ENCODE measurements at regions not wholly inside any gene's neighbourhood (a gene's known extent, or its start where the extent isn't known, plus 50 kb on each side); places are given as distances from the start of the nearest gene placed in this dataset.
"Not testable (repeated sequence)": the region's sequence is repeated elsewhere in the genome, so short reads cannot be mapped to it uniquely, and the experiment has no call there.

GRCh38 chr10:120761951-120762350 is 89.2 kb upstream of the WDR11 start:
- DNase-seq, result no peak

DNA sequence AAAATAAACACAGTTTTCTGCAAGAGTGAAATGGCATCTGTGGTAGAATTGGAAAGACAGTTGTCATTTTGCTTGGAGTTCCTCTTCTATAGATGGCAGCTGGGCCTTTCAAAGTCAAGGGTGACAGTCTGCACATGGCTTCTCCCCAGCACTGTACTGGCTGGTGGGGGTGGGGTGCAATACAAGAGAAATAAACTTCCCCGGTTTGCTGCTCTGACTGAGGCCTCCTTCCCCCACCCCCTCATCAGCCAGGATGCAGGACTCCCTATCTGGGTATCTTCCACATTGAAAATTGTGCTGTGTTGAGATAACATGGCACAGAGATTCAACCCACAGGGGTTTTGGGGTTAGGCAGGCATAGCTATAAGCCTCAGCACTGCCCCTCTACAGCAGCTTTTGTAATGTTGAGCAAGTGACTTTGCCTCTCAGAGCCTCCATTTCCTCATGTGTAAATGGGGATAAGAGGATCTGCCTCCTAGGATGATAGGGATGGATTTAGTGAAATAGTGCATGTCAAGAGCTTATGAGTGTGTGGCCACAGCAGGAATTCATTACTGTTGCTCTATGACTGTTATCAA is 85.8 kb upstream of the WDR11 start:
- no peak for DNase-seq

DNA sequence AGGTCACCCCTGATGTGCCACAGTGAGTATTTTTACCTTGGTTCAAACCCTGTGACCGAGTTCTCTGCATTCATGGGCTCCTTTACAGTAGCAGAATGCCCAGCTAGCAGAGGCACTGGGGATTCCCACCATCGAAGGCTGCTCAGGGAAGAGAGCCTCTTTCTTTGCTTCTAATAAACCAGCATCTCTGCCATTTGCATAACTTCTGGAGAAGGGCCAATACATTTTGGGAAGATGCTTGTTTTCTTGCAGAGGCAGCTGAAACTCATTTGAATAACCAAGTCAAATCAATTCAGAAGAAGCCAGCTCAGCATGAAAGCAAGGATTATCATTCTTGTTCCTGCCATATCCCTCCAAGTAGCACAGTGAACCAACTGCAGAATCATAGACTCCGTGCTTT is 82.9 kb upstream of the WDR11 start:
- DNase-seq, result no peak

DNA sequence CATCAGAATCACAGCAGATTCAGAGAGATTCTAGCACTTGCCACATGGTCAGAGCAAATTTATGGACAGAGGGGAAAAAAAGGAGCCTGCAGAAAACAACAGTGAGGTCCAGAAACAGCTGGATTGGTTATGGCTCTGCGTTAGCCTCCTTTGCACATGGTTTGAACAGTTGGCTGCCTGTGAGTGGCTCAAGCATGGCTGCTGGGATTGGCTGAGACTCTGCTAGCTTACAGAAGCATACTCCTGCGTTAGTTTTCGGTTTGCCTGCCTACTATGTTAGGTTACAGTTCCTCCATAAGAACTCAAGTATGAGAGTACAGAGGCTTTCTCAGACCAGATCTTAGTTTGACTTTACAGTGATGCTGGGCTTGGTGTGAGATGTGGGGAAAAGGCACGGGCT is 80.7 kb upstream of the WDR11 start:
- no peak for DNase-seq

DNA sequence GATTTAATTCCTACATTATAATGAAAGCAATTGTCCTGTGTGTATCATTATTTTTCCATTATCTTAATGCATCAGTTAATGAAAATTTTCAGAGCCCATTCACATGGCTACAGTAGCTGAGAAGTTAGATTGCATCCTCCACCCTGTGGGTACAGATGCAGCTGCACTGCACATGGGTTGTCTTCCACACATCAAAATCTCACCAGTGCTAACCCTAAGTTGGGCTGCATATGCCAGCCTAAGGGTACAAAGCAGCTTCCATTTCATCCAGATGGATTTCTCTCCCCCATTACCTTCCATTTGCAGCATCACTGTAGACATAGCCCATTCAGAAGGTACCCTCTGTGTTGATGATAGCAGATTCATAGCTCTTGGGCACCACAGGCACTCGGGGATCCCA is 74.7 kb upstream of the WDR11 start:
- no peak for DNase-seq

DNA sequence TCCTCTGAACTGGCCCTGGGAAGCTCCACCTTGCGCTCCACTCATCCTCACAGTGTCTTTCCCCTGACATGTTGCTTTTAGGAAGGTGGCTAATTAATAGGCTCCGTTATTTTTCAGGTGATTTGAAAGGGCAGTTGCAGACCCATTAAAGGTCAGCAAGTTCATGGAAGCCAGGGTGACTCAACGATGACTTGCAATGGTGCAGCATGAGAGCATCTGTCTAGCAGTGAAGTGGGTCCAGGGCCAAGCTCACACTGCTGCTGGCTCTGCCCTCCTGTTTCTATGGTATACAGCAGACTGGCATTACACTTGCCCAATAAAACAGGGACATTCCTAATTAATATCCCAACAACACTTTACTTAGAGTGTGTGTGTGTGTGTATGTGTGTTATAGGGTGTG is 68.8 kb upstream of the WDR11 start:
- no peak for DNase-seq

DNA sequence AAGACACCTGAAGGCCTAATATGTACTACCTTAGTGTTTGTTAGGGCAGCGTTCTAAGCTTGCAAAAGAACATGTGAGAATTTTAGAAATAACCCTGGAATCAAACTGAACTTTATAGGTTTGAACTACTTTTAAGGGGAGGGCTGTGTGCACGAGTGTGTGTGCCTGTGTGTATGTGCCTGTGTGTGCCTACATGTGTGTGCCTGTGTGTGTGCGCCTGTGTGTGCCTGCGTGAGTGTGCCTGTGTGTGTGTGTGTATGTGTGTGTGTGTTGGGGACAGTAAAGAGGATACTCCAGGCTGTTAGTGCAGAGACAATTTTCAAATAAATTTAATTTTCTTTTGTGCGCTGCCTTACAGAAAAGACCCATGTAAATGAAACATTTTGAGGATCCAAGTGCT is 68.1 kb upstream of the WDR11 start:
- no peak for DNase-seq

GRCh38 chr10:120783867-120784266 is 67.3 kb upstream of the WDR11 start:
- no peak for DNase-seq

- DNase-seq, result no peak
These were observed 62.4 kb upstream of the WDR11 start for GRCh38 chr10:120788771-120789170.

GRCh38 chr10:120789303-120790203 is 61.6 kb upstream of the WDR11 start:
- DNase-seq, result no peak

DNA sequence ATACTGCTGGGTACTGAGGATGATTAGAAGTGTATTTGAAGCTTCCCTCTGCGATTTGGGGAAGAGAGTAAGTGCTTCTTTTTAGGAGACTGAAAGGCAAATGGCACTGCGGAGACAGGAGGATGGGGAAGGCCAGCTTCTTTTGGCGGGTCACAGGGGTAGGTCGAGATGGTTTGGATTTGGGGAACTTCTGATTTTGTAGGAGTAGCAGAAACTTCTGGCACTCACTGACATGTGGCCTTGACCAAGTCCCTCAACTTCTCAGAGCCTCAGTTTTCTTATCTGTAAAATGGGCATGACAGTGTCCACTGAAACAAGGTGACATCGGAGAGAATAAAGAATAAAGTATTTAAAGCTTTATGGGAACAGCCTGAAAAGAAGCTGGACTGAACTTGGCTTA is 59.8 kb upstream of the WDR11 start:
- DNase-seq, result no peak

- DNase-seq, result no peak
These were observed 58.1 kb upstream of the WDR11 start for GRCh38 chr10:120793088-120793487.

GRCh38 chr10:120794390-120794789 is 56.8 kb upstream of the WDR11 start:
- no peak for DNase-seq

- not testable (repeated sequence) for DNase-seq
These were observed 52.9 kb upstream of the WDR11 start for GRCh38 chr10:120798276-120798675.

- DNase-seq, result no peak
These were observed 51.3 kb upstream of the WDR11 start for GRCh38 chr10:120799849-120800248.

GRCh38 chr10:120800528-120801323 is 50.4 kb upstream of the WDR11 start:
- DNase-seq, result no peak
